ENCODE measurements at regions not wholly inside any gene's neighbourhood (a gene's known extent, or its start where the extent isn't known, plus 50 kb on each side); places are given as distances from the start of the nearest gene placed in this dataset.

GRCh38 chr3:76908156-76908555, 131.7 kb upstream of the ROBO2 start:
- no peak overlapping the region for H3K27ac Mint-ChIP-seq (ENCODE audit: unreplicated experiment)
- Histone ChIP-seq H3K4me3 (ENCODE audit: low read depth, low read length) (no peak overlapping the region), H3K36me3 (ENCODE audit: control insufficient read depth, insufficient read depth, low read length) (no peaks in the 10 kb centered on the region), H3K9me3 (0 out of 2 replicates have a peak, but pooled peaks cover 3% of the 10 kb centered on the region), H3K27me3 (replicated peaks; ENCODE audit: control insufficient read depth, insufficient read depth, low read length) (no peaks in the 10 kb centered on the region), H3K4me1 (no peaks in the 10 kb centered on the region)
- BruUV-seq (replicated peaks): no TSS peak
- POLR2A ChIA-PET: no interaction called here
- no peaks in the 10 kb centered on the region for H3K9me3 Mint-ChIP-seq (ENCODE audit: unreplicated experiment)
- no peak overlapping the region for H3K4me3 Mint-ChIP-seq (ENCODE audit: unreplicated experiment)
- no peaks in the 10 kb centered on the region for H3K27me3 Mint-ChIP-seq (ENCODE audit: insufficient read depth, unreplicated experiment)
- no peaks in the 10 kb centered on the region for H3K36me3 Mint-ChIP-seq (ENCODE audit: insufficient read depth, unreplicated experiment)
- CTCF ChIA-PET: no interaction called here
- DNase-seq: no peak
- intact Hi-C loops (cut with micrococcal nuclease; ENCODE audit: unreplicated experiment): no loop called here
- no peak for TF ChIP-seq CTCF (IDR thresholded peaks at IDR 0.05; ENCODE audit: insufficient read depth in 1 of 2, low read depth in 1 of 2, low read length in 1 of 2, severe bottlenecking in 1 of 2, unreplicated experiment in 1 of 2)
- H3K4me1 Mint-ChIP-seq (ENCODE audit: low read depth, unreplicated experiment): no peaks in the 10 kb centered on the region

DNA sequence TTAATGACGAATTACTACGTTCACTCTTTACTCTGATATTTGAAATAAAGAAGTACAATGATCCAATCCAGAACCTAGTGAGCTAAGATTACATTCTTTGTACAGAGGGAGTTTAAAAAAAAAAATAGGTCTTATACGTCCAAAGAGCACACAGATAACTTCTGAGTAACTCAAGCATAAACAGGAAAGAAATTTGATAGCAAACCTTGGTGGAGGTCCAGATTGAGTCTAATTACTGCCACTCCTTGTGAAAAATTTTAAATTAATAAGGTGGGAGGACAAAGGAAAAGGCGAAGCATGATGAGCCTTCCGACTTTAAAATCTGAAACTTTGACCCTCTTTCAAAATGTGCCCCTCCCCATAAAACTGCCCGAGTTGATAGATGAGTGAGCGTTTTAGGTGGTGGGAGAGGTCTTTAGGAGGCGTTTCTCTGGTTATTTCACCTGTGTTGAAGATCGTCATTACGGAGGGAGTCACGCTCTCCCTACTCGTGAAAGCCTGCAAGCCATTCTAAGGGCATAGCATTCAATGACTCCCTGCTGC, 127.0 kb upstream of the ROBO2 start:
- Mint-ChIP-seq H3K27ac (ENCODE audit: unreplicated experiment) (no peak overlapping the region), H3K27me3 (ENCODE audit: insufficient read depth, unreplicated experiment) (no peaks in the 10 kb centered on the region), H3K36me3 (ENCODE audit: insufficient read depth, unreplicated experiment) (no peaks in the 10 kb centered on the region), H3K4me3 (ENCODE audit: unreplicated experiment) (no peak overlapping the region), H3K9me3 (ENCODE audit: unreplicated experiment) (no peaks in the 10 kb centered on the region), H3K4me1 (ENCODE audit: low read depth, unreplicated experiment) (no peaks in the 10 kb centered on the region)
- H3K27me3 ChIP-seq (replicated peaks; ENCODE audit: control insufficient read depth, insufficient read depth, low read length): no peaks in the 10 kb centered on the region
- H3K4me3 ChIP-seq (ENCODE audit: low read depth, low read length): no peak overlapping the region
- 0 out of 2 replicates have a peak, but pooled peaks cover 3% of the 10 kb centered on the region for H3K9me3 ChIP-seq
- no peaks in the 10 kb centered on the region for H3K36me3 ChIP-seq (ENCODE audit: control insufficient read depth, insufficient read depth, low read length)
- H3K4me1 ChIP-seq: no peaks in the 10 kb centered on the region
- ChIA-PET CTCF (no interaction called here), POLR2A (no interaction called here)
- no peak for DNase-seq
- BruUV-seq (replicated peaks): no TSS peak
- intact Hi-C loops (cut with micrococcal nuclease; ENCODE audit: unreplicated experiment): no loop called here
- TF ChIP-seq CTCF (IDR thresholded peaks at IDR 0.05; ENCODE audit: insufficient read depth in 1 of 2, low read depth in 1 of 2, low read length in 1 of 2, severe bottlenecking in 1 of 2, unreplicated experiment in 1 of 2): no peak

DNA sequence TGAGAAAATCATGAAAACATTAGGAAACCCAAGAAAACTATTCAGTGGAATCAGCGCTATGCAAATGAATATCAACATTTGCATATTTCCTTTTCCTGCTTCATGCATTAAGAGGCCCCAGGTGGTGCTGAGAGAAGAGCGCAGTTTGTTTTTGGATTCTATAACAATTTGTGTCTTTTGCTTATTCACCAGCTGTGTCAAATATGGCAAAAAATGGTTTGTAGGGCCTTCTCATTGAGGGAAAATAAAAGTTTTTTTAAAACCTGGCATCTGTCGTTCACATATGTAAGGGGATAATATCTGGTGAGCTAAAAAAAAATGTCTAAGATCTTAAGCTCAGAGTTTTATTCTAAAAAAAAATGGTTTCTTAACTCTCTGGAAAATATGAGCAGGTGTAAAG, 122.5 kb upstream of the ROBO2 start:
- no peaks in the 10 kb centered on the region for H3K27me3 ChIP-seq (replicated peaks; ENCODE audit: control insufficient read depth, insufficient read depth, low read length)
- Mint-ChIP-seq H3K27ac (ENCODE audit: unreplicated experiment) (no peak overlapping the region), H3K9me3 (ENCODE audit: unreplicated experiment) (no peaks in the 10 kb centered on the region), H3K36me3 (ENCODE audit: insufficient read depth, unreplicated experiment) (no peaks in the 10 kb centered on the region), H3K4me3 (ENCODE audit: unreplicated experiment) (no peak overlapping the region), H3K27me3 (ENCODE audit: insufficient read depth, unreplicated experiment) (no peaks in the 10 kb centered on the region), H3K4me1 (ENCODE audit: low read depth, unreplicated experiment) (no peaks in the 10 kb centered on the region)
- intact Hi-C loops (cut with micrococcal nuclease; ENCODE audit: unreplicated experiment): no loop called here
- no peaks in the 10 kb centered on the region for H3K4me1 ChIP-seq
- ChIA-PET POLR2A (no interaction called here), CTCF (no interaction called here)
- no peak overlapping the region for H3K4me3 ChIP-seq (ENCODE audit: low read depth, low read length)
- H3K36me3 ChIP-seq (ENCODE audit: control insufficient read depth, insufficient read depth, low read length): no peaks in the 10 kb centered on the region
- TF ChIP-seq CTCF (IDR thresholded peaks at IDR 0.05; ENCODE audit: insufficient read depth in 1 of 2, low read depth in 1 of 2, low read length in 1 of 2, severe bottlenecking in 1 of 2, unreplicated experiment in 1 of 2): no peak
- no peak for DNase-seq
- H3K9me3 ChIP-seq: no peaks in the 10 kb centered on the region
- BruUV-seq (replicated peaks): no TSS peak

Measured in Caco-2 (cell line).